Putamen (tissue), 1 donor: ENCODE measurements at regions not wholly inside any gene's neighbourhood (a gene's known extent, or its start where the extent isn't known, plus 50 kb on each side); places are given as distances from the start of the nearest gene placed in this dataset.
"Not testable (repeated sequence)": the region's sequence is repeated elsewhere in the genome, so short reads cannot be mapped to it uniquely, and the experiment has no call there.

ENCODE experiments used
- DNase-seq: peaks from one replicate; pipeline ENCODE4 v3.0.0-alpha.2; 2016; ENCODE audit warnings: low spot score

DNA sequence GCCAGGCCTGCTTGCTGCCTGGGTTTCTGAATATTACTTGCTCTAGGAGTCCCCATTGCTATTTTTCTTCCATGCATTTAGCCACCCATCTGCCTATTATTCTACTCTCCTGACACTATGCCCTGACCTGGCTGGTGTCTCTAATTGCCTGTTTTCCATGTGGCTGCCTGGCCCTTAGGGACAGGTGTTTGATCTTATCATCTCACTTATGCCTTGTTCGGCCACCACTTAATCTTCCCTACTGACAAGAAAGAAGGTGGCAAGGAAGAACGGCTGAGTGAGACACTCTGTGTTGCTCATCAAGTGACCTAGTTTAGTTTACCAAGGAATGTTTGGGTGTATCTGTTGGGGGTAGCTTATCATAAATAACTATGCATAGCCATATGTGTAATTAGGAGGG lies 50.4 kb upstream of the RAPH1 start:
- no peak for DNase-seq

DNA sequence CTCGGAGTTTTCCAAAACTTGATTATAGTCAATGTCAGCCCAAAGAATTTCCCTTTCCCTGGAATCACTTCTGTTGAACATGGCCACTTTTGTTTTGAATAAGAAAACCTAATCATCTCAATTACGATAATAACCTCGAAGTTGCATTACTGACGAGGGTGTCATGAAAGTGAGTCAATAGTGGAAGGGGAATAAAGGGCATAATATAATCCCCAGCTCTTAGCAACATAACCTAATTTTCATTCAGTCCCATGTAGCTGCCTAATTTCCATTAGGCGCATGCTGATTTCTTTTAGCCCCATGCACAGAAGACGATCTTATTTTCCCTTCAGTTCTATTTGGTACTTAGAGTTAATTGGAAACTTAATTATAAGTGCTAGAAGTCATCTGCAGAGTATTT lies 51.1 kb upstream of the RAPH1 start:
- DNase-seq, result no peak

DNA sequence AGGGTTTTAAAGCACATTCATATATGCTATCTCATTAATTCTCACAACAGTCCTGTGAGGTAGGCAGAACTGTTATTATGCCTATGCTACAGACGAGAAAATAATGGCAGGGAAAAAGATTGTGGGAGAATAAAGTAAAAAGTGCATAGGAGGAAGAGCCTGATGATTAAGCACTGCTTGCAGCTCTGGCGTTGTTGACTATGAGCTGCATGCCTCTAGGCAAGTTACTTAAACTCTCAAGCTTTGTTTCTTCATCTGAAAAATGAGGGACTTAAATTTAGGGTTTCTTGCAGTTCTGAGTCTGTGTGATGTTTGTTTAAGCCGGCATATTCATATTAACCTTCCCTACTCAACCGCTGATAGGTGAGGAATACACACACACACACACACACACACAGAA lies 51.6 kb upstream of the RAPH1 start:
- DNase-seq, result no peak

DNA sequence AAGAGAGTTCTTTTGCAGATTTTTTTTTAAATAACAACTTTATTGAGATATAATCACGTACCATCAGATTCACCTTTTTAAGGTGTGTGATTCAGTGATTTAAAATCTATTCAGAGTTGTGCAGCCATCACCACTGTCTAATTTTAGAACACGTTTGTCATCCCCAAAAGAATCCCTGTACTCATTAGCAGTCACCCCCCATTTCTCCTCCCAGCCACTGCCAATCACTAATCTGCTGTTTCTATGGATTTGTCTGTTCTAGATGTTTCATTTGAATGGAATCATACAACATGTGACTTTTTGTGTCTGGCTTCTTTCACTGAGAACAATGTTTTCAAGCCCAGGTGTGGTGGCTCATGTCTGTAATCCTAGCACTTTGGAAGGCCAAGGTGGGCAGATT lies 55.4 kb upstream of the RAPH1 start:
- DNase-seq, result peak; percentile 21

DNA sequence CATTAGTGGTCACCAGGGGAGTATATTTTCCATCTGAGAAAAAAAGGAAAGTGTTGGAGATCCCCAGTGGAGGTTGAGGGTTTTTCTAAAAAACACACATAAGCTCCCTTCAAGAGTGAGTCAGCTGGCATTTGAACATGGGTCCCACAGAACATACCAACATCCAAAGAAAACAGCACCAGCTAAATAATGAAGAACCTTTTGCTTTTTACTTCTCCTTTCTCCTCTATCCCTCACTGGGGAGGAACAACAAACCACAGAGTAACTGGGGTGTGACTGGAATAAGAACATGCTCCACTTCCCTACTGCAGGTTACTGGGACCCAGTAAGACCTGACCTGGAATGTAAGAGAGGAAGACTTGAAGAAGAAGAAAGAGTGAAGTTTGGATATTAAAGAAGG lies 56.5 kb upstream of the RAPH1 start:
- DNase-seq, result no peak

DNA sequence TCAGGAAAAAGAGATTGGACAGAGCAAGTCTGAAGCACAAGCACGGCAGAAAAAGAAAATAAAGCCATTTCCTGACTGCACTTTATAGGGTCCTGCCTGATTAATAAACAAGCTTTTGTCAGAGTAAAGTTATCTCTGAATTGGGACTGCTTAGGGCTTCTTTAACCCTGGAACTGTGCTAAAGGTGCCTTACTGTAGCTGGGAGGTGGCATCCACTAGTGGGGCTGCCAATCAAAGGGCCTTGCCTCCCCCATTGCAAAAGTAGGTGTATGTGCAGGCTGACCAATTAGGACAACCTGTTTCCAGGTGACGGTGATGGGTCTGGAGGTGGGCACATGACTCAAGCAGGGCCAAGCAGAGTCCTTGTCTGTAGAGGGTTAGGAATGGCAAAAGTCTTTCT lies 57.4 kb upstream of the RAPH1 start:
- DNase-seq, result no peak

DNA sequence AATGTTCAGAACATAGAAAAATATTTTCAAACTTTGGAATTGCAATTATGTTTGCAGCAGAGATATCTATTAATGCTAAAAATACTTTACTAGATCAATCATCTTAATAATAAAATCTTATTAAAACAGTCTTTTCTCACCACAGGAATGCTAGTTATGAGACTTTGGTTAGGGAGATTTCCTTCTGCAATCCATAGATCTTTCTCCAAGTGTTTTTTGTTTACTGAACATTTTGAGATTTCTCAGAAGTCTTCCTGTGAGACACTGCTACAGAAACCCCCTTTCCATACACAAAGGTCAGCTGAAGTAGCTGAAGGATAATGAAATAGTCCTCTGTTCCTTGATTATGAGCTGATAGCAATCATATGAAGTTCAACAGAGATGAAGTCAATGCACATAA lies 59.4 kb upstream of the RAPH1 start:
- DNase-seq, result no peak

DNA sequence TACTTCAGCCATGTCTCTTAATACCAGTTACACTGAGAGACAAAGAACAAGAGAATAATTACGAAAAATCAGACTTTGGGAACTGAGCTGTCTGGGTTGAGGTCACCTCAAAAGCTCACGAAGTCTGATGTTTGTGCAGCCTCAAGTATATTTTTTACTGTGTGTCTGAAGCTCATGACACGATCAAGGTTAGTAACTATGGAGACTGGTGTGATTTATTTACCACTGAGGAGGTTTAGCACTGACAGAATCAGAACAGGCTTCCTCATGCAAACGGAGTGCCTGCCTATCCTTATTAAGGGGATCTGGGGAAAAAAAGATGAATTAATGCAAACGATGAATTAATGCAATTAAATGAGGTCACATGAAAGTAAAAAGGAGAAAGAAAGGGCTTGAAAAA lies 61.1 kb upstream of the RAPH1 start:
- DNase-seq, result no peak

DNA sequence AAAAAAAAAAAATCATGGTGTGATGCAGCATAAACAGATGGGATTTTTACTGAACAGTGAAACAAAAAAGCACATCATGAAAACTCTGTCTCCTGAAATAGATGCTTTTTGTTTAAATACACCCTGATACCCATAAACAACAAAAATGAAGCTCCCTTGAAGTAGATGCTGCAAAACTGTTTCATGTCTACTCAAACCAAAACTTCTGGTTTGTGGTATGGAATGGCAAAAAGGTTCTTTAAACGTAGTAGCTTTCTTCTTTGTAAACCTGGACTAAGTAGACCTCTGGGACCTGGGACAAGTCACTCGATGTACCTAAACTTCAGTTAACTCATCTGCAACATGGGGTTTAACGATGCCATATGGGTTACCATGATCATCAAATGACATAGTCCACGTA lies 64.4 kb upstream of the RAPH1 start:
- no peak for DNase-seq

DNA sequence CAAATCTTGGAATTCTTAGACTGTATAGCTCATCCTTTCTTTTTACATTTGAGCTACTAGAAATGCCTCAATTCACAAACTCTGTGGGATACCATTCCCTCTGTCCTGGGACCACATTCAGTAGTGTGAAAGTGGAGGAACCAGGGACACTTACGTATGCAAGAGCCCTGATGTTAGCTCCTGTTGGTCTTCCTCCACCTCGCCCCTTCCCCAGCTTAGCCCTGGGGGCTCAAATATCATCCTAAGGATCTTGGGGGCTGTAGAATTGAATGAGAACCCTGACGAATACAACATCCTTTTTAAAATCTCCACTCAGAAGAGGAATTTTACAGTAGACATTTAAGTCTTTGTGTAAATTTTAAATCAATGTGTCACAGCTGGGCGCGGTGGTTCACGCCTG lies 65.2 kb upstream of the RAPH1 start:
- no peak for DNase-seq

DNA sequence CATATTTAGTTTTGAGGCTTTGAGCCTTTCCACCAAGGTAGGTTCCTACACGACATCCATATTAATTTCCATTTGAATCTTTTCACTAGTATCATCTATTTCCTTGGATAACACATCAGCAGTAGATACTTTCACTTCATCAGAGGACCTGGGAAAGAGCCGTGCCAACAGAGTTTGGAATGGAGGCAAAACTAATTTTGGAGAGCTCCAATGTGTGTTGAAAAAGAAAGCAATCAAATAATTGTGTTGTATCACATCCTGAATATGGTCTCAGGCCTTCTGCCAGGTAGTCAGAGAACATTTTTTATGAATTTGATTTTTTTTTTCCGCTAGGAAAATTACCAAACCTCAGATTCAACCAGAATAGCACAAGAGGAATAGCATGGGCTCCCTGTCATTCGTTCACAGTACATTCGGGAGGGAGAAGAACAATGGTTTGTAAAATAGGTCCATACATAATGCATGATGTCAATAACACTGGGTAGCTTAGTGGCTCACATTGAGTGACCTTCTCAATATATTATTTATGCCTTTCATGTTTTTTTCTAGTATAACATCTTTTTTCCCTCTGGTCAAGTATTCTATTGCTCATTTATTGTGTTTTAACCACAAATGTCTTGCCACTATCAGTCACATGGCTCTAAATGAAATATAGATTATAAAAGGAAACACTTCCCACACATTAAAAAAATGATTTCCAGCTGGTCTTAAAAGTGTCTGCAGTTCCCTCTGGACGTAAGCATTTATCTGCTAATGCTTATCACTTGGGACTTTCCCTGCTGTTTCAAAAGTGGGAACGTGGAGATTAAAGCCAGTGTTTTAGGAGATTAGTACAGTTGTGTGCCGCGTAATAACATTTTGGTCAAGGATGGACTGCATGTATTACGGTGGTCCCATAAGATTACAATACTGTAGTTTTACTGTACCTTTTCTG lies 68.6 kb upstream of the RAPH1 start:
- DNase-seq, result no peak

DNA sequence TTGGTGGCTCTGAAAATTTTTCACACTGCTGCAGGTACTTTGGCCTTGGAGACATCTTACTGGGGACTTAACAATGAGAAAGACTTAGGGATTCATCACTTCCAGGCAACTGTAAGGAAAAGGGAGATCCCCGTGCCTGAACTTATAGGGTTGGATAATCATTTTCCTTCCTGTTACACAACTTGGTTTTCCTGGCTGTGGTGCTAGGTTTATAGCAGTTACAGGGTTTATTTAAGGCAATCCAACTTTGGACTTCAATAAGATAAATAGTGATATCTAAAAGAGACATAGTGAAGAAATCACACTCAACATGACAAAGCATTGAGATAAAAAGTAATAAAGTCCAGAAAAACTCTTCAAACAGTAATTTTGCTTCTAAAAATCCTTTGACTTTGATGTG lies 70.2 kb upstream of the RAPH1 start:
- no peak for DNase-seq

DNA sequence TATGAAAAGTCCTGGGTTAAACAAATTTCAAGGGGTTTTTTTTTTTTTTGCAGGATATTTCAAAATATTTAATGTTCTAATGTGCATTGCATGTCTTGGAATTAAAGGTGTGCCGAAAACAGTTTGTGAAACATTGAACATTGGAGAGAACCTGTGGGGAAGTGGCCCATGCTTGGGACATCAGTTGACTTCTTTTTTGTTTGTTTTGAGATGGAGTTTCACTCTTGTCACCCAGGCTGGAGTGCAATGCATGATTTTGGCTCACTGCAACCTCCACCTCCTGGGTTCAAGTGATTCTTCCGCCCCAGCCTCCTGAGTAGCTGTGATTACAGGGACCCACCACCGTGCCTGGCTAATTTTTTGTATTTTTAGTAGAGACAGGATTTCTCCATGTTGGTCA lies 71.0 kb upstream of the RAPH1 start:
- DNase-seq, result no peak

DNA sequence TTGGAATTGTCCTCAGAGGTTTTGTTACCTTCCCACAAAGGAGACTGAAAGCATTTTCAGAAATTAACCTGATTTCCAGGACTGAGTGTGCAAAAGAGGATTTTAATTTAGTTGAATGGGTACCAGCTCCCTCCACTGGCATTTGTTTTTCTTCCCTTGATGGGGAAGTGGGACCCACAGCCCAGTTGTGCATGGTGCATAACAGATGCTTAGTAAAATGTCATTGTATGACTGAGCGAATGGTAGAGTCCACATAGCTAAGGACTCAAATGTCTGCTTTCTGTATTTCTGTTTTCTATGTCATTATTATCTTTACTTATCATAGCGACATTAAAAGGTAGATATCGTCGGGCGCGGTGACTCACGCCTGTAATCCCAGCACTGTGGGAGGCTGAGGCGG lies 75.5 kb upstream of the RAPH1 start:
- no peak for DNase-seq

DNA sequence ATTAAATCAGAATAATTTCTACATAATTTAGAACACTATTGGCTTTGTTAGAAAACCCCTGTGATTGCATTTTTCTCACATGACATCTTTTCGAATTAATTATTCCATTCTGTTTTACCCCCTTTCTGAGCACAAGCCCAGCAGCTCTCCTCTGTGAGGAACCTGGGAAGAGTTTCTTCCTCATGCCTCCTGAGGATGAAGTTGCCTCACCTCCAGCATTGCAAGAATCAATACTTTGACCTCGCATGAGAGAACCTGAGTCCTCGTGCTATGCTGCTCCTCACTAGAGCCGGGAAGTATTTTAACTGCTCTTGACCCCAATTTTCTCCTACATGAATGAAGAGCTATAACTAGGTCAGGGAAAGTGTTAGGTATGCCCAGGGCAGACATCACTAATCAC lies 77.1 kb upstream of the RAPH1 start:
- no peak for DNase-seq

DNA sequence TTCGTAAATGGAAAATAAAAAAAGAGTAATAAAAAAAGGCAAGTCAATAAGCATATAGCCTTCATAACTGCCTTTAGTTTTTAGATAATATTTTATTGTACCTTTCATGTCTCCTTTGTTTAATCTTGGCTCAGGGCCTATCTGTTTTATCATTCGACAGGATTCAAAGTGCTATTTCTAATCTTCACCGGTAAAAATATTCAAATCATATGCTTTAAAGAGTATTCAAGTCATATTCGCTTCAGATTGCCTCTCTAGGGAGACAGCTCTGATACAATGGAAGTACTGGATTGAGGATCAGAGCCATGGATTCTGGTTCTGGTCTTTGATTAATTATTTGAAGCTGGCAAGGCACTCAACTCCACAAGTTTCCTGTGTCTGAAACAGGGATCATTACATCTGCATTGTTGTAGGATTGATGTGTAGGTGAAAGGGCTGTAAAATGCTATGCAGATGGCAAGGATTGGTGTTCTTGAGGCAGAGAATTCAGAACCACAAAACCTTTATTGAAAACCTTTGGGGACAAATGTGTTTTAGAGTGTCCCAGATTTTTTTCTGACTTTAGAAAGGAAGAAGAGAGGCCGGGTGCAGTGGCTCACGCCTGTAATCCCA lies 84.3 kb upstream of the RAPH1 start:
- no peak for DNase-seq

DNA sequence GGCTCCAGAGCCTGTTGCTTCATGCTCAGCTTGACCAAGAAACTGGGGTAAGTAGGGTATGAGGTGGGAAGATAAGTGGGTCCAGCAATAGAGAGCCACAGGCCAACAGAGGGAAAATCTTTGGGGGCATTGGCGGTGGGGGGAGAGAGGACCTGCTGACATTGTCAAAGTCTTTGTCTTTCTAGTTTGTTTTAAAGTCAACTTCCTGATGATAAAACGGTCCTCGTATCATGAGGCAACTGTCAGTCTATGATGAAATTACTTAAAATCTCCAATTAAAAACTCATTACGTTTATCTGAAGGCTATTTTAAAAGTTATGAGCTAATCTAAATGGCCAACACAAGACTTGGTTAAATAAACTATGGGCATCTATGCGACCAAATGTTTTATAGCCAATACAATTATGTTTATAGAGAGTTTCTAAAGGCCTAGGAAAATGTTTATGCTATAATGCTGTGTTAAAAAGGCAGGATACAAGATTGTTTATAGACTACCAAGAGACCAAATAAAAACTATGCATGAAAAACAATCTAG lies 84.4 kb upstream of the CD28 start:
- DNase-seq, result no peak

DNA sequence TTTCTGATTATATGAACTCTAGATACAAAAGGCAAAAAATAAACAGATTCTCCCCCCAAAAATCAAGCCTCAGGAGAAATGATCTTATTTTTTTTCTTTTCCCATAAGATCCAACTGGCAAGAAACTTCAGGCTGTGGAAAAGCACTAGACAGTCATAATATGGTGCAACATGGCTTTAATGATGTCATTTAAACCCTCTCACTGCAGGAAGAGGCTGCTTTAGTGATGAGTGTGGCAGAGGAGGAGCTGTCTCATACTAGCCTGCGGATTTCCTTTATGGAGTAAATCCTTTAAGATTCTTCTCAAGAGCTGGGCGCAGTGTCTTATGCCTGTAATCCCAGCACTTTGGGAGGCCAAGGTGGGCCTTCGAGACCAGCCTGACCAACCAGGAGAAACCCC lies 83.3 kb upstream of the CD28 start:
- DNase-seq, result no peak

DNA sequence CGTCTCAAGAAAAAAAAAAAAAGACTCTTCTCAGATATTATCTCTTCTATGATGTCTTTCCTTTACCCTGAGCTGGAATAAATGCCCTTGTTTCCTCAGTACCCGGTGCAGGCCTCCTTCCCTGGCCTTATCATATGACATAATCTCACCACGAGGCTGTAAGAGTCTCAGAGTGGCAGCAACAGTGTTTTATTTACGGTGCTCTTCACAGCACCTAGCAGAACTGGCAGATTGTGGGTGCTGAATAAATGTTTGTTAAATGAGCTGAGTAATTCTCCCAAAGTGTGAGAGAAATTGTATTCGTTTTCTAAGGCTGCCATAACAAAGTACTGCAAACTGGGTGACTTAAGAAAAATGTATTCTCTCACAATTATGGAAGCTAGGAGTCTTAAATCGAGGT lies 82.8 kb upstream of the CD28 start:
- DNase-seq, result peak; percentile 23

DNA sequence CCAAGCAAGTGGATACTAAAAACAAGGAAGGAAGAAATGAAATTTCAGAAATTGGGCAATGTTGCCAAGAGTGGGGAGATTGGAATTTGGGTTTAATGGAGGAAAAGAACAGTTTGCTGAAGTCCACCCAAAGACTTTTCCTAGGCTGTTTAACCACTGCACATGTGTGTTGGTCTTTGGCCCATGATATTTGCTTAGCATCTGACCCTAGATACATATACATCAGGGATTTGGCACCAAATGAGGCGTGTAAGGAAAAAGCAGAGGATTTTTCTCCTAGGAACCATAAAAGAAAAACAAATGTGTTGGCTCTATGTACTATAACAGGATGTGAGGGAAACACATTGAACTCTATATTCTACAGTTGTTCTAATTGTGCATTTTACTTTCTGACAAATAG lies 80.7 kb upstream of the CD28 start:
- no peak for DNase-seq

DNA sequence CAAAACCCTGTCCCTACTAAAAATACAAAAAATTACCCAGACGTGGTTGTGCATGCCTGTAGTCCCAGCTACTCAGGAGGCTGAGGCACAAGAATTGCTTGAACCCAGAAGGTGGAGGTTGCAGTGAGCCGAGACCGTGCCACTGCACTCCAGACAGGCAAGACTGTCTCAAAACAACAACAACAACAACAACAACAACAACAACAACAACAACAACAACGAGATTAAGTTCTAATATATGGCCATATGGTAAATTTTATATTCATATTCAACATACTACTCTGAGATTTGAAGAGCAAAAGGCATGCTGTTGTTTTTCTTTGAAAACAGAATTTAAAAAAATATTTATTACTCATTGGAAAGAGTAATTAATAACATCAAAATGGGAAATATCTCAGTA lies 80.2 kb upstream of the CD28 start:
- DNase-seq, result not testable (repeated sequence)

DNA sequence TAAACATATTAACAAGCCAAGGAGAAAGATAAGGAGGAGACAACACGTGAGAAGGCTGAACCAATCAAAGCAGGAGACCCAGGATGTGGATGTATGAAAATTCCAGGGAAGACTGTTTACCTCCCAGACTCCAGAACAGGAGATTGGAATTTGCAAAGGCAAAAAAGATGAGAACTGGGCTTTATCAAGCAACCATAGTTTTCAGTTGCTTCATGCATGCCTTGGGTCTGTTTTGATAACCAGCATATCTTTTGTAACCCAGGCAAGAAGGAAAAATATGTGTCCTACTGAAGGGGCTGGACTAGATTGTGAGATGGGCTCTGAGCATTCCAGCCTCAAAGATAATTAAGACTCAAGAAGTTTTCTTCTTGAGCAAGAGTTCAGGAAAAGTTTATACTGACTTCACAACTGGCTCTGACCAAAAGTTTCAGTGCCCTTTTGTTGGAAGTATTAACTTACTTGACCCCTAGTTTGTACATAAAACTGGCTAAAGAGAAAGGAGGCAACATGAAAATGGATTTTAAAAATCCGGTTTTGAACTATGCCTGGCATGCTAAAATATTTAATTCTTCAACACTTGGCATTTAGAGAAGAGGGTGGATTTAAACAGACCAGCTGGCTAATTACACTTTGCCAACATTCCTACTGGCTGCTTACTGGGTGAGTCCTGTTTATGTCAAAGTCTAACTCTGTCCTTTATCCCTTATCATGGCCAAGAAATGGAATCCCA lies 79.3 kb upstream of the CD28 start:
- DNase-seq, result no peak

DNA sequence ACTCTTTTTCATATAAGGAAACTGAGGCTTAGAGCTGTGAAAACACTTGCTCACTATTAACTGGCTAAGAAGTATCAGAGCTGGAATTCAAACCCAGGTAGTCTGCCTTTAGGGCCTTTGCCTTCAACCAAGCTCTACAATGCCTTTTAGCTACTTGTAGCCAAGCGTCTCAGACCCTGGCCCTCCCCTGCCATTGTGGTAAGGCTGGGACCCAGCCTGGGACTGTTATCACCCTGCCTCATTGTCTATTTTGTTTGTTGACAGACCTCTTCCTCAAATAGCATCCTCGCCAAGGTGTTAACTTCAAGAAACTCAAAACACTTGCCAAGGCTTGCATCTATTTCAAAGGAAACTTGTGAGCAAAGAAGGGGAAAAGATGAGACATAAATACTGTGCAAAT lies 76.7 kb upstream of the CD28 start:
- no peak for DNase-seq
